ENCODE measurements at regions not wholly inside any gene's neighbourhood (a gene's known extent, or its start where the extent isn't known, plus 50 kb on each side); places are given as distances from the start of the nearest gene placed in this dataset.

DNA sequence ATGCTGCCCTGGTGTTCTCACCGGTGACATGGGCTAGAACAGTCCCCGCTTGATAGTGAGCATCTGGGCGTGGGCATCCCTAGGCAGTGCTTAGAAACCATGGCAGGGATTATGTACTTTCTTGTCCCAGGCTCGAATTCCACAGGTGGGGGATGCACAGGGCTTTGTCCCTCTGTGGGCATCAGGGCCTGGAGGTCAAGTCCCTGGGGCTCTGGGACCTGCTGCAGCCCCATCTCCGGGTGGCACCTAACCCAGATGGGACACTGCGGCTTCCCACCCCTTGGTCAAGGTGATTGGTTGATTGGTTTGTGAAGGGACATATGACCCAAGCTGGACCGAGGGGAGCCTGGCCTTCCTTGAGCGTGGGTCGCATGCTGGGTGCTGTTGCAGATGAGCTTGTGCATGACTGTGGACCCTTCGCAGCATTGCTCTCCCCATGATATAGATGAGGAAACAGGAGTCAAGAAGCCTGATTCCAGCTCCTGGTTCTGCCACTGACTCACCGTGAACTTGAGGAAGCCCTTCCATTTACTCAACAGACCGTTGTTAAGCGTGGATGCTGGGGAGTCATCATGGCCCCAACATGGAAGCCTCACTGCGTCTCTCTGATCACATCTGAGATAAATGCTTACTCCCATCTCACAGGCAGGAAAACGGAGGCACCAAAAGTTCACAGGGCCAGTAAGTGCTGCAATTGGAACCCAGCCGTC is 64.0 kb upstream of the RUNX3 start:
- H3K9me3 ChIP-seq: no peaks in the 10 kb centered on the region
- intact Hi-C loops (cut with DNase I): no loop called here
- H3K4me1 ChIP-seq: no peaks in the 10 kb centered on the region
- DNase-seq (no peak), ATAC-seq (no peak)
- TF ChIP-seq, protein P1, sequence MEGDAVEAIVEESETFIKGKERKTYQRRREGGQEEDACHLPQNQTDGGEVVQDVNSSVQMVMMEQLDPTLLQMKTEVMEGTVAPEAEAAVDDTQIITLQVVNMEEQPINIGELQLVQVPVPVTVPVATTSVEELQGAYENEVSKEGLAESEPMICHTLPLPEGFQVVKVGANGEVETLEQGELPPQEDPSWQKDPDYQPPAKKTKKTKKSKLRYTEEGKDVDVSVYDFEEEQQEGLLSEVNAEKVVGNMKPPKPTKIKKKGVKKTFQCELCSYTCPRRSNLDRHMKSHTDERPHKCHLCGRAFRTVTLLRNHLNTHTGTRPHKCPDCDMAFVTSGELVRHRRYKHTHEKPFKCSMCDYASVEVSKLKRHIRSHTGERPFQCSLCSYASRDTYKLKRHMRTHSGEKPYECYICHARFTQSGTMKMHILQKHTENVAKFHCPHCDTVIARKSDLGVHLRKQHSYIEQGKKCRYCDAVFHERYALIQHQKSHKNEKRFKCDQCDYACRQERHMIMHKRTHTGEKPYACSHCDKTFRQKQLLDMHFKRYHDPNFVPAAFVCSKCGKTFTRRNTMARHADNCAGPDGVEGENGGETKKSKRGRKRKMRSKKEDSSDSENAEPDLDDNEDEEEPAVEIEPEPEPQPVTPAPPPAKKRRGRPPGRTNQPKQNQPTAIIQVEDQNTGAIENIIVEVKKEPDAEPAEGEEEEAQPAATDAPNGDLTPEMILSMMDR (IDR thresholded peaks at IDR 0.05): no peak
- no peaks in the 10 kb centered on the region for H3K27me3 ChIP-seq
- no peak overlapping the region for H3K4me3 ChIP-seq
- H3K27ac ChIP-seq: no peak overlapping the region
- H3K36me3 ChIP-seq: no peaks in the 10 kb centered on the region

- DNase-seq (no peak), ATAC-seq (no peak)
- Histone ChIP-seq H3K4me1 (no peaks in the 10 kb centered on the region), H3K4me3 (no peak overlapping the region), H3K36me3 (no peaks in the 10 kb centered on the region), H3K27ac (peak overlapping the region; percentile 51), H3K27me3 (no peaks in the 10 kb centered on the region), H3K9me3 (no peaks in the 10 kb centered on the region)
- TF ChIP-seq, protein P1 (IDR thresholded peaks at IDR 0.05): no peak
- intact Hi-C loops (cut with DNase I): no loop called here
Measured at GRCh38 chr1:24992761-24993211, 62.7 kb upstream of the RUNX3 start.

GRCh38 chr1:24992124-24992760 is 62.2 kb upstream of the RUNX3 start:
- no peaks in the 10 kb centered on the region for H3K9me3 ChIP-seq
- peak overlapping the region; percentile 51 for H3K27ac ChIP-seq
- H3K4me1 ChIP-seq: no peaks in the 10 kb centered on the region
- no peaks in the 10 kb centered on the region for H3K36me3 ChIP-seq
- TF ChIP-seq, protein P1 (IDR thresholded peaks at IDR 0.05): no peak
- no peaks in the 10 kb centered on the region for H3K27me3 ChIP-seq
- H3K4me3 ChIP-seq: no peak overlapping the region
- DNase-seq: no peak
- intact Hi-C loops (cut with DNase I): no loop called here
- ATAC-seq: no peak

DNA sequence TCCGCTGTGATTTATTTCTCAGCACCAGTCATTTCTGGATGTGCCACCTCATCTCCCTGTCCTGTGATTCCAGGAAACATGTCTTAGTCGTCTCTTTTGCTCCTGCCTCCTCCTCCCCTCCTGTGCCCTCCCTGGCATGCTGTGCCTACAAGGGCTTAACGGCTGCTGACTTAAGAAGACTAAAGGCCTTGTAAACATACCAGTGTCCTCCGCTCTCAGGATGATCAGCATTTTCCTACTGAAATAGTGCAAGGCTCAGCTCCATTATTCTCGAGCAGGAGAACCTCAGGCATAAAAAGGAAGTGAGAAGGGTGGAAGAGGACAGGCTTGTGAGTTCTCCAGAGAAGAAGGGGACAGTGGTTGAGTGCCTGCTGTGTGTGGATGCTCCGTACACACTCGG is 61.6 kb upstream of the RUNX3 start:
- H3K4me1 ChIP-seq: no peaks in the 10 kb centered on the region
- no peak for DNase-seq
- H3K27me3 ChIP-seq: no peaks in the 10 kb centered on the region
- TF ChIP-seq, protein P1 (IDR thresholded peaks at IDR 0.05): no peak
- H3K4me3 ChIP-seq: no peak overlapping the region
- H3K9me3 ChIP-seq: no peaks in the 10 kb centered on the region
- peak overlapping the region; percentile 8 for H3K27ac ChIP-seq
- no peaks in the 10 kb centered on the region for H3K36me3 ChIP-seq
- intact Hi-C loops (cut with DNase I): no loop called here
- ATAC-seq: no peak

DNA sequence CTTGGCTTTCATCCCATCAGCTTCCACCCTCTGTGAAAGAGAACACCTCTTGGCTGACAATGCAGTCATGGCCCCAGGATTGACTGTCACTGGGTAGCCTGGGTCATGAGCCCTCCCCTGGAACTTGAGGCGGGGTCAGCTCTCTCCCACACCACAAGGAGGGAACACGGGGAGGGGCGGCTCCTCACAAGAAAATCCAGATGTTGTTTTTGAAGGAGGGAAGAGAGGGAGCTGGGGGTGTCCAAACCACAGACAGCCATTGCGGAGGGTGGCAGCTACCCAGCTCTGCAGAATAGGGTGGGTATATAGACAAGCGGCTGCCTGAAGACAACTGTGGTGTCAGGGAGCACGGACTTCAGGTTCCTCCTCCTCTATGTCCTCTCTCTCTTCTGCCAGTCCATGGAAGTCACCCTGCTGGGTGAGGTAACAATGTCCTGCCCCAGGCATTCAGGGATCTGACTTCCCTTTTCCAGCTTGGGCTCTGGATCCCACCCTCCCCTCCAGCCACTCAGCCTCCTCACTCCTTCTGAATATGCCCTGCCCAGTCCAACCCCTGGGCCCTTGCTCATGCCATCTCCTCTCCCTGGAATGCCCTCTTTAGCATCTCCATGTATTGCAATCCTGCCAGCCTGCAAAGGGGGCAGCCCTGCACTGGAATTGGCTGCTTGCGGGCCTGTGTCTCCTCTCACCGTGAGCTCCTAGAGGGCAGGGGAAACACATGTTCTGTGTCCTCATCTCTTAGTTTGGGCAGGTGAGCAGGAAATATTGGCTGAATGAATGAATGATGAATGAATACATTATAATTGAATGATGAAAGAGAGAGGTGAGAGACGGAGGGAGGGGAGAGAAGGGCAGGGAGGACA is 60.9 kb upstream of the RUNX3 start:
- Histone ChIP-seq H3K9me3 (no peaks in the 10 kb centered on the region), H3K36me3 (no peaks in the 10 kb centered on the region), H3K4me3 (no peak overlapping the region), H3K27me3 (no peaks in the 10 kb centered on the region), H3K27ac (no peak overlapping the region), H3K4me1 (no peaks in the 10 kb centered on the region)
- TF ChIP-seq, protein P1 (IDR thresholded peaks at IDR 0.05): no peak
- DNase-seq (no peak), ATAC-seq (no peak)
- intact Hi-C loops (cut with DNase I): no loop called here

All from upper lobe of right lung (tissue), 1 donor.